ENCODE measurements at regions not wholly inside any gene's neighbourhood (a gene's known extent, or its start where the extent isn't known, plus 50 kb on each side); places are given as distances from the start of the nearest gene placed in this dataset.

DNA sequence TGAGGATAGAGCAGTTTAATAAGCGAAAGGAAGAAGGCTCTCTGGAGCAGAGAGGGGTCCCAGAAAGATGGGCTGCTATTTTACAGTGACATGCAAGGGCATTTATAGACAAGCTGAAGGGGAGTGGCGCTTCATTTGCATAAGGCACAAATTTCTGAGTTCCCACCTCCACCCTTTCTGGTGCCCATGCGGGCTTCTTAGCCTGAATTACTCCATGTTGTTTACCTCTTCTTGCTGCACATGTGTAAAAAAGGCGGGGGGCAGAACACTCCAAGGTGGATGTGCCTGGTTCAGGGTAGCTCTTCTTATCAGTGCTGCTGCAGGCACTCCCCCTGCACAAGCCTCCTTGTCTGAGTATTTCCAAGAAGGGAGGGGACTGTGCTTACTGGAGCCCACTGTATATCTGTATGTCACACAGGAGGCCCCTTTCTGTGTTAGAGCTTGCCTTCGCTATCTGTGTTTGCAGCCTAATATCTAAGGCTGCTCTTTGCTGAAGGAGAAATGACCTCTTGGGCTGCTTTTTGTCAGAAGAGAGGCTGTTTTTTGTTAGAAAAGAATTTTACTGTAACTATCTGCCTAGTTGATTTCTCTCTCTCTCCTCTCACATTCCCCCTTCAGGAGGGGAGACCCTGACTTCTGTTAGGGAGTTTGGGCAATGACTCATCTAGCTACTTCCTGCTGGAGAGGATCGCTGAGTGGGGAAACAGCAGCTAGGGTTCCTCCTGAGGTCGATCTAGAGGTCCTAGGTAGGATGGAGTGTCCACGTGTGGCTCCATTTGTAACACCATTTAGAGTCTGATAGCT lies 1057.0 kb upstream of the CNTN5 start:
- ChIA-PET POLR2A (no interaction called here), CTCF (no interaction called here)
- DNase-seq = no peak
- Mint-ChIP-seq H3K27ac (no peak overlapping the region), H3K9me3 (peaks cover 21% of the 10 kb centered on the region), H3K4me3 (no peak overlapping the region), H3K36me3 (no peaks in the 10 kb centered on the region), H3K4me1 (ENCODE audit: low read depth) (no peaks in the 10 kb centered on the region), H3K27me3 (no peaks in the 10 kb centered on the region)
- intact Hi-C loops (cut with micrococcal nuclease) = no loop called here

DNA sequence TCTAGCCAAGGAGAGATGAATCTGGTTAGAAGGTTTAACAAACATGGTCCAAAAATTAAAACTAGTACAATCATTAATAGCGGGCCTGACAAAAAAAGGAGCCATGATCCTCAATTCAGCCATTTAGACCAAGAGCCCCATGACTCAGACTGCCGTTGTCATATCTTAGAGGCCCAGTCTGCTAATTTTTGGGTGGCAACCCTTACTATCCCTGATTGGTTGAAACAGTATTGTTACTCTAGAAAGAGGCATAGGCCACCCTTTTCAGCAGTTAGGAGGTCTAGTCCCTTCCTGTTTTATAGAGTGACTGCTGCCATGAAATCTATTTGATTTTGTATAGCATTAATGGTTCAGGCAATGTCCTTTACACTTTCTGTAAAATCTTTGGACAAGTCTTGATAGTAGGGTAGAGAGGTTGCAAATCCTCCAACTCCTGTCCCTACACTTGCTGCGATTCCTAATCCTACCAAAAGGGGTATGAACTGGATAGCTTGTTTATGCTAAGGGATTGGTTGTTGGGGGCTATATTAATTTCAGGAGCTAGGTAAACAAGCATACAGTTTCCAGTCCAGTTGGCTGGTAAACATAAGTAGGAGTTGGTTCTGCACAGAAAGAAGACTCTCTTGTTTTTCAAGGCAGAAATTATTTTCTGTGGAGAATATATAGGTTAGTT lies 1056.3 kb upstream of the CNTN5 start:
- Mint-ChIP-seq H3K4me3 (no peak overlapping the region), H3K27ac (no peak overlapping the region), H3K27me3 (no peaks in the 10 kb centered on the region), H3K9me3 (peaks cover 21% of the 10 kb centered on the region), H3K4me1 (ENCODE audit: low read depth) (no peaks in the 10 kb centered on the region), H3K36me3 (no peaks in the 10 kb centered on the region)
- ChIA-PET CTCF (no interaction called here), POLR2A (no interaction called here)
- intact Hi-C loops (cut with micrococcal nuclease) = no loop called here
- DNase-seq = no peak

DNA sequence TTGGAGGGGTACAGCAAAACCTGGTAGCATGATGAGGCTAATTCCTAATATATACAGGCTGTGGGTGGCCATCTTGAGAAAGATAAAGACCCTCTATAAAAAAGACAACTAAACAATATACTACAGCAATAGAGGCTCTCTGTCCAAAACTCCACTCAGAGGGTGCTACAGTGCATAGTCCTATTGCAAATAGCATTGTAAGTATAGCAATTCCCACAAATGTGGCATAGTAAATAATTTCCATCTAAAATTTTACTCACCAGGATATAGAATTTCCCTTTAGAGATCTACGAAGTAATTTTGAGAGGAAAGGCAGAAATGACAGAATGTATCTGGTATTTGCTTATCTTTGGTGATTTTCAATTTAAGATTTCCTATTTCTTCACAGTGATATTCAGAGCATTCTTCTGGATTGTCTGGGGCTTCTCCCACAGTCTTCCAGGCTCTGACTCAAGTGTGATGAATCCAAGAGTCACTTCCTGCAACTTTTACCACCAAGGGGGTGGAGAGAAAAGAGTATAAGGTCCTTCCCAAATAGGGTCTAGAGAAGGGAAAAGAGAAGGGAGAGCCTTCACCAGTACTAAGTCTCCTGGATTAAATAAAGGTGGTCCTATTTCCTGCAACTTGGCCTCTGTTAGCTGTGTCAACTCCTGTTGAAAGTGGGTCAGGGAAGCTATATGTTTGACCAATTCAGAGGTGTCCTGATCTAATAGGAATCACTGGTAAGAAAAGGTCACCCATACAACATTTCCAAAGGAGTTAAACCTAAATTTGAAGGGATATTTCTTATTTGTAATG lies 1054.7 kb upstream of the CNTN5 start:
- ChIA-PET POLR2A (no interaction called here), CTCF (no interaction called here)
- peaks cover 24% of the 10 kb centered on the region for H3K9me3 Mint-ChIP-seq
- no peaks in the 10 kb centered on the region for H3K4me1 Mint-ChIP-seq (ENCODE audit: low read depth)
- no peak overlapping the region for H3K4me3 Mint-ChIP-seq
- no peaks in the 10 kb centered on the region for H3K27me3 Mint-ChIP-seq
- intact Hi-C loops (cut with micrococcal nuclease) = no loop called here
- DNase-seq = no peak
- no peaks in the 10 kb centered on the region for H3K36me3 Mint-ChIP-seq
- no peak overlapping the region for H3K27ac Mint-ChIP-seq

DNA sequence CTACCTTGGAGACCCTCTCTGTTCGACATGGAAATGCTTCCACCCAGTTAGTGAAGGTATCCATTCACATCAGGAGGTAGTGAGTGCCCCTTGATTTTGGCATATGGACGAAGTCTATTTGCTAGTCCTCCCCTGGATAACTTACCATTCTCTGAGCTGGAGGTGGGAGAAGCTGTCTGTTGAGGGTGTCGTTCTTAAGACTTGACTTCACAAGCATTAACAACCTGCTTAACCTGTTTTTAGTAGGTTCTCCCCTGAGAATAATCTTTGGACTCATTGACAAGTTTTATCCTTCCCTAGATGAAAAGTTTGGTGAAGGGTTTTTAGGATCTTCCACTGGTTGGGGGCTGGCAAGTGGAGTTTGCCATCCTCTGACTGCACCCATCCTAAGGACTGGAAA lies 1053.8 kb upstream of the CNTN5 start:
- Mint-ChIP-seq H3K27me3 (no peaks in the 10 kb centered on the region), H3K27ac (no peak overlapping the region), H3K9me3 (peaks cover 23% of the 10 kb centered on the region), H3K4me3 (no peak overlapping the region), H3K36me3 (no peaks in the 10 kb centered on the region), H3K4me1 (ENCODE audit: low read depth) (no peaks in the 10 kb centered on the region)
- CTCF ChIA-PET = no interaction called here
- DNase-seq = no peak
- intact Hi-C loops (cut with micrococcal nuclease) = no loop called here
- POLR2A ChIA-PET = no interaction called here

DNA sequence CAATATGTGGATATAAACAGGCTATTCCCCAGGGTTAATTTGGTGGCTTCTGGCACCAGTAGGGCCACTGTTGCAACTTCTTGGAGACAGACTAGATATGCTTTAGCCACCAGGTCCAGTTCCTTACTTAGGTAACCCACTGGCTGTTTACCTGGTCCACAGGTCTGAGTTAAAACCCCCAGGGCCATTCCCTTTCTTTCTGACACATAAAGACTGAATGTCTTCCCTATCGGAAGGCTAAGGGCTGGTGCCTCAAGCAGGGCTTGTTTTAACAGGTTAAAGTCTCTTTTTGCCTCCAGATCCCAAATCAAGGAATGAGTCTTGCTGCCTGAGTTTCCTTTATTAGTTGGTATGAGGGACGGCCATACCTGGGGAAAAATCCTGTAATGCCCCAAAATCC lies 1052.7 kb upstream of the CNTN5 start:
- H3K4me1 Mint-ChIP-seq (ENCODE audit: low read depth) = no peaks in the 10 kb centered on the region
- ChIA-PET CTCF (no interaction called here), POLR2A (no interaction called here)
- H3K27me3 Mint-ChIP-seq = no peaks in the 10 kb centered on the region
- peaks cover 18% of the 10 kb centered on the region for H3K9me3 Mint-ChIP-seq
- no peak overlapping the region for H3K27ac Mint-ChIP-seq
- intact Hi-C loops (cut with micrococcal nuclease) = no loop called here
- DNase-seq = no peak
- H3K4me3 Mint-ChIP-seq = no peak overlapping the region
- H3K36me3 Mint-ChIP-seq = no peaks in the 10 kb centered on the region

DNA sequence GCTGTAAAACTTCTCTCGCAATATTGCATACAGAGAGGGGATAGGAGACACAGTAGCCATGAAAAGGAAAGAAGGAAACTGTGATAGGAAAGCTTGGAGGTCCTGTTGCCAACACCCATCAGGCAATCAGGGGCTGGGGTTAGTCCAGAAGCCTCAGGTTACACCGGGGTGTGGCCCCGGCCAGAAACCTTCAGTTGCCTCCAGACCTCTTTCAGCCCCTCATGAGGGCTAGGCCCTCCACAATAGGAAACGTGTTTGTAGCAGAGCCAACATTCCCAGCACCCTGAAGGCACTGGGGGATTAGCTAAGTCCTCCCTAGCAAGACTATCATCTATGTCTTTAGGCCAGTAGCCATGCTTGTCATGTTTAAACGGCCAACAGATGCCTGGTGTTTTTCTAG lies 1048.0 kb upstream of the CNTN5 start:
- H3K27ac Mint-ChIP-seq = no peak overlapping the region
- ChIA-PET POLR2A (no interaction called here), CTCF (no interaction called here)
- no peaks in the 10 kb centered on the region for H3K4me1 Mint-ChIP-seq (ENCODE audit: low read depth)
- H3K4me3 Mint-ChIP-seq = no peak overlapping the region
- no peaks in the 10 kb centered on the region for H3K27me3 Mint-ChIP-seq
- intact Hi-C loops (cut with micrococcal nuclease) = no loop called here
- no peak for DNase-seq
- H3K9me3 Mint-ChIP-seq = peaks cover 9% of the 10 kb centered on the region
- no peaks in the 10 kb centered on the region for H3K36me3 Mint-ChIP-seq

DNA sequence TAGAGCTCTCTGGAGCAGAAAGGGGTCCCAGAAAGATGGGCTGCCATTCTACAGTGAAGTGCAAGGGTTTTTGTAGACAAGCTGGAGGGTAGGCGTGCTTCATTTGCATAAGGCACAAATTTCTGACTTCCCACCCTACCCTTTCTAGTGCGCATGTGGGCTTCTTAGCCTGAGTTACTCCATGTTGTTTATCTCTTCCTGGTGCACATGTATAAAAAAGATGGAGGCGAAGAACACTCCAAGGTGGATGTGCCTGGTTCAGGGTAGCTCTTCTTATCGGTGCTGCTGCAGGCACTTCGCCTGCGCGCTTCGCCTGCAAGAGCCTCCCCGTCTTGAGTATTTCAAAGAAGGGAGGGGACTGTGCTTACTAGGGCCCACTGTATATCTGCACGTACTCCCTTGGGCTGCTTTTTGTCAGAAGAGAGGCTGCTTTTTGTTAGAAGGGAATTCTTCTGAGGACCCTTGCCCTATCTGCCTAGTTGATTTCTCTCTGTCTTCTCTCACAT lies 1047.3 kb upstream of the CNTN5 start:
- ChIA-PET CTCF (no interaction called here), POLR2A (no interaction called here)
- no peak overlapping the region for H3K27ac Mint-ChIP-seq
- H3K9me3 Mint-ChIP-seq = peaks cover 8% of the 10 kb centered on the region
- no peaks in the 10 kb centered on the region for H3K36me3 Mint-ChIP-seq
- H3K4me1 Mint-ChIP-seq (ENCODE audit: low read depth) = no peaks in the 10 kb centered on the region
- no peak for DNase-seq
- H3K4me3 Mint-ChIP-seq = no peak overlapping the region
- no peaks in the 10 kb centered on the region for H3K27me3 Mint-ChIP-seq
- intact Hi-C loops (cut with micrococcal nuclease) = no loop called here

DNA sequence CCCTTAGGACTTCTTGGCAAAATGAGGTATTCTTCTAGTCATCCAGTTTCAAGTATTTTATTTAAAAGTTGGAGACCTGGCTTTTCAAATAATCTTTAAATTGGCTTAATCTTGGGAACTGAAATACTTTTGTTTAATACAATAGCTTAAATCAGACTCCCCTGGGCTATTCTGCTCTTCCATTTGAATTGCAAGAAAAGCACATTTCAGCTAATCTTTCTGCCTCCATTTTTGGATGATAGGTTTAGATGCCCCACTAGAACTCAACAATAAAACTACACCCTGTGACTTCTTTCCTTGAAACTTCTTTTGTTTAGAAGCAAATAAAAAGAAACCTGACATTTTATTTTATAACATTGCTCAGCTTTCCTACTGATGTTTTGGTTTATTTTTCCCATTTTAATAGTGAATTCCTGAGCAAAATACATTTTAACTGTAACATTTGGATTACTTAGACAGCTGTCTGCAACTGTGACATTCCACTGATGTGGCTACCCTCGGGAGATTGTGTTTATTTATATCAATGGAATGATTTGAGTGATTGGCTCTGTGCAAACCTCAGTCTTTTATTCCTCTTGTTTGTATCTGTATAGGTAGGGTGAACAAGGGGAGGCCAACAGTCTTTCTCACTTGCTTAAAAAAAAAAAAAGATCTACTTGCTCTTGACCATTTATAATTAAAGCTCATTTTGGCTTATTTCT lies 1045.8 kb upstream of the CNTN5 start:
- no peaks in the 10 kb centered on the region for H3K27me3 Mint-ChIP-seq
- H3K4me3 Mint-ChIP-seq = no peak overlapping the region
- no peaks in the 10 kb centered on the region for H3K4me1 Mint-ChIP-seq (ENCODE audit: low read depth)
- CTCF ChIA-PET = no interaction called here
- no peak for DNase-seq
- intact Hi-C loops (cut with micrococcal nuclease) = no loop called here
- H3K9me3 Mint-ChIP-seq = peaks cover 10% of the 10 kb centered on the region
- H3K27ac Mint-ChIP-seq = no peak overlapping the region
- POLR2A ChIA-PET = no interaction called here
- no peaks in the 10 kb centered on the region for H3K36me3 Mint-ChIP-seq

DNA sequence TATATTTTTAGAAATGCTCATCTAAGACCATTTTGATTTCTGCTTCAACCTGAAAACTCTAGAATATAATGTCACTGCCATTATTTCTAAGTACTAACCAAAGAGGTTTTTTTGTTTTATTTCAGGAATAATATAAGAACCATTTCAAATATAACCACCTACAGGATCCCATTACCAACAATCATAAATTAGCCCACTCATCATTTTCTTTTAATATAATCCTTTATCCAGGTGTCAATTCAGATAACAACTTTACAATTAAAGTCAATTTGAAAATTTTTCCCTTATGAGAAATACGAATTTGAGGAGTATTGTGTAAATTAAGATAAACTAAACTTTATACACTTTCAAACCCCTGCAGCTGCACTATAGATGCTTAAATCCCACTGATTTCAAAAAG lies 1043.0 kb upstream of the CNTN5 start:
- CTCF ChIA-PET = no interaction called here
- DNase-seq = no peak
- Mint-ChIP-seq H3K4me3 (no peak overlapping the region), H3K36me3 (no peaks in the 10 kb centered on the region), H3K27me3 (no peaks in the 10 kb centered on the region), H3K9me3 (peaks cover 11% of the 10 kb centered on the region), H3K4me1 (ENCODE audit: low read depth) (no peaks in the 10 kb centered on the region), H3K27ac (no peak overlapping the region)
- intact Hi-C loops (cut with micrococcal nuclease) = no loop called here
- POLR2A ChIA-PET = no interaction called here

DNA sequence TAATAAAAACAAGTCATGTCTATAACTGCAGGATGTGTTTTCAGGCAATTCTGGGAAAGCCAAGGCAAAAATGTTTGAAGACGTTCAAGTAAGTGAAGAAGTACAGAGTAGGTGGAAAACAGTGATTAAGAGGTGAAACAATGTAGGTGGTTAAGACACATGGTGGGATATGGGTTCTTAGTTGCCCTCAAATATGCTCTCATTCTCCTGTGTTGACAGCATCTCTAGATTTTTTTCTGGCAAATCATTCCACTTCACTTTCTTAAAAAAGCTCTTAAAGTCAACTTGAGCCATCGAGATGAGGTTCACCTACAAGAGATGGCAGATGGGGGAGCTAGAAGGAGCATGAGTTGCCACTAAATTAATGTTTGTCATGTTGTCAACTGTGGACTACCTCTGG lies 1041.0 kb upstream of the CNTN5 start:
- DNase-seq = no peak
- no peak overlapping the region for H3K4me3 Mint-ChIP-seq
- no peaks in the 10 kb centered on the region for H3K27me3 Mint-ChIP-seq
- H3K4me1 Mint-ChIP-seq (ENCODE audit: low read depth) = no peaks in the 10 kb centered on the region
- no peak overlapping the region for H3K27ac Mint-ChIP-seq
- no peaks in the 10 kb centered on the region for H3K36me3 Mint-ChIP-seq
- CTCF ChIA-PET = no interaction called here
- POLR2A ChIA-PET = no interaction called here
- intact Hi-C loops (cut with micrococcal nuclease) = no loop called here
- peaks cover 11% of the 10 kb centered on the region for H3K9me3 Mint-ChIP-seq

DNA sequence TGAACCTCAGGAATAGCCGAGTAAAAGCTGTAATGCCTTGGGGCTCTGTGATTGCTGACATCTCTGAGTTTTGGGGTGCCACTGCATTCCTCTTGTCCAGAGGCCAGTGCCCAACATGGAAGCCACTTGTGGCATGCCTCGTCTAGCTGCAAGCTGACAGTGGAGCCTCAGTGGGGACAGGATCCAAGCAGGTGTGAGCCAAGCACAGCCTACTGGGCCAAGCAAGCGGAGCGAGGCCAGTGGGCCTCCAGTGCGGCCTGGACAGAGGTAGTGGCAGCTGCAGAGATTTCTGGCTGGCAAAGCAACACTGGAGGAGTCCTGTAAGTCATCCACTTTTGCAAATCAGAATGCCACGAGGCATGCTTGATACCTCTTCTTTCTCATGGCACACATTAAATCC lies 1038.2 kb upstream of the CNTN5 start:
- no peaks in the 10 kb centered on the region for H3K4me1 Mint-ChIP-seq (ENCODE audit: low read depth)
- ChIA-PET CTCF (no interaction called here), POLR2A (no interaction called here)
- no peak for DNase-seq
- H3K27me3 Mint-ChIP-seq = no peaks in the 10 kb centered on the region
- no peak overlapping the region for H3K4me3 Mint-ChIP-seq
- peaks cover 9% of the 10 kb centered on the region for H3K9me3 Mint-ChIP-seq
- intact Hi-C loops (cut with micrococcal nuclease) = no loop called here
- H3K27ac Mint-ChIP-seq = no peak overlapping the region
- H3K36me3 Mint-ChIP-seq = no peaks in the 10 kb centered on the region

DNA sequence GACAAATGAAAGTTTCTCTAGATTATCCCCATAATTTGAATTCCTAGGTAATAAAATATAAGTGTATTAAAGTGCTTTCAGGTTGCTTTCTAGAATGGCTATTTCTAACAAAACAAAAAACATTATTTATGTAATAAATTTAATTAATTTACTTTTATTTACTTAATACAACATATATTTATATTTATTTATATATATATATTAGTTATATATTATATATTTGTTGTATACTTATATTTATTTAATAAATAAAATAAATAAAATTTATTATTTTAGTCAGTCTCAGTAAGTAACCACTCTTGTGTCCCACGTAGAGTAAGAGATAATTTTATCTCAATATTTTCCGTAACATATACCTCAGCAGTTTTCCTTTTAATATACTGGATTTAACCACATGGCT lies 1031.6 kb upstream of the CNTN5 start:
- Mint-ChIP-seq H3K27me3 (no peaks in the 10 kb centered on the region), H3K4me1 (ENCODE audit: low read depth) (no peaks in the 10 kb centered on the region), H3K36me3 (no peaks in the 10 kb centered on the region), H3K27ac (no peak overlapping the region), H3K9me3 (no peaks in the 10 kb centered on the region), H3K4me3 (no peak overlapping the region)
- intact Hi-C loops (cut with micrococcal nuclease) = no loop called here
- ChIA-PET POLR2A (no interaction called here), CTCF (no interaction called here)
- no peak for DNase-seq

Data from activated CD4-positive, alpha-beta memory T cell treated with anti-CD3 and anti-CD28 coated beads for 36 hours (primary cell).